KMS-11 (cell line): ENCODE measurements at regions not wholly inside any gene's neighbourhood (a gene's known extent, or its start where the extent isn't known, plus 50 kb on each side); places are given as distances from the start of the nearest gene placed in this dataset.

Source experiments
- H2AFZ ChIP-seq: fragments of 200-600 bp; sonication (generic); 2 replicates; pipeline ENCODE4 v1.6.1; 2016; ENCODE audit warnings: antibody characterized with exemption, mixed run types, low read depth
- H3K27ac ChIP-seq: fragments of 200-600 bp; sonication (generic); 2 replicates; pipeline ENCODE4 v1.6.1; 2016; ENCODE audit warnings: mild to moderate bottlenecking, mixed run types
- H3K27me3 ChIP-seq: fragments of 200-600 bp; sonication (generic); 2 replicates; pipeline ENCODE4 v1.6.1; 2017; ENCODE audit warnings: mild to moderate bottlenecking, low read depth, mixed run types, moderate library complexity; ENCODE audit not compliant: insufficient read depth
- H3K36me3 ChIP-seq: fragments of 200-600 bp; sonication (generic); 2 replicates; pipeline ENCODE4 v1.6.1; 2017; ENCODE audit warnings: mild to moderate bottlenecking, mixed run types; ENCODE audit not compliant: insufficient read depth
- H3K4me1 ChIP-seq: fragments of 200-600 bp; sonication (generic); 2 replicates; pipeline ENCODE4 v1.6.1; 2016; ENCODE audit warnings: mild to moderate bottlenecking, low read depth, mixed run types; ENCODE audit not compliant: poor library complexity, severe bottlenecking
- H3K4me2 ChIP-seq: fragments of 200-600 bp; sonication (generic); 2 replicates; pipeline ENCODE4 v1.7.0; 2016; ENCODE audit warnings: mild to moderate bottlenecking, mixed run types
- H3K4me3 ChIP-seq: fragments of 200-600 bp; sonication (generic); IDR thresholded peaks from 2 replicates; pipeline ENCODE4 v1.6.1; 2017; ENCODE audit warnings: low read depth, low read length, mixed read lengths; ENCODE audit not compliant: insufficient read depth
- H3K79me2 ChIP-seq: fragments of 200-600 bp; sonication (generic); 2 replicates; pipeline ENCODE4 v1.6.1; 2016; ENCODE audit warnings: low read depth, mixed run types; ENCODE audit not compliant: insufficient read depth
- H3K9ac ChIP-seq: fragments of 200-600 bp; sonication (generic); 2 replicates; pipeline ENCODE4 v1.6.1; 2016; ENCODE audit warnings: mild to moderate bottlenecking, mixed run types
- H4K20me1 ChIP-seq: fragments of 200-600 bp; sonication (generic); 2 replicates; pipeline ENCODE4 v1.6.1; 2016; ENCODE audit warnings: mild to moderate bottlenecking, mixed run types; ENCODE audit not compliant: insufficient read depth
- TF ChIP-seq, protein P1 (sequence below): fragments of 200-600 bp; sonication (generic); conservative IDR thresholded peaks from 2 replicates; pipeline ENCODE4 v1.6.1; 2017; ENCODE audit warnings: low read depth, mild to moderate bottlenecking, antibody characterized with exemption, low read length, moderate library complexity, mixed read lengths

- H3K79me2 ChIP-seq, result no peaks in the 10 kb centered on the region
- no peak overlapping the region for H2AFZ ChIP-seq
- H3K27me3 ChIP-seq, result no peaks in the 10 kb centered on the region
- H3K9ac ChIP-seq, result no peak overlapping the region
- no peaks in the 10 kb centered on the region for H3K36me3 ChIP-seq
- TF ChIP-seq, protein P1, sequence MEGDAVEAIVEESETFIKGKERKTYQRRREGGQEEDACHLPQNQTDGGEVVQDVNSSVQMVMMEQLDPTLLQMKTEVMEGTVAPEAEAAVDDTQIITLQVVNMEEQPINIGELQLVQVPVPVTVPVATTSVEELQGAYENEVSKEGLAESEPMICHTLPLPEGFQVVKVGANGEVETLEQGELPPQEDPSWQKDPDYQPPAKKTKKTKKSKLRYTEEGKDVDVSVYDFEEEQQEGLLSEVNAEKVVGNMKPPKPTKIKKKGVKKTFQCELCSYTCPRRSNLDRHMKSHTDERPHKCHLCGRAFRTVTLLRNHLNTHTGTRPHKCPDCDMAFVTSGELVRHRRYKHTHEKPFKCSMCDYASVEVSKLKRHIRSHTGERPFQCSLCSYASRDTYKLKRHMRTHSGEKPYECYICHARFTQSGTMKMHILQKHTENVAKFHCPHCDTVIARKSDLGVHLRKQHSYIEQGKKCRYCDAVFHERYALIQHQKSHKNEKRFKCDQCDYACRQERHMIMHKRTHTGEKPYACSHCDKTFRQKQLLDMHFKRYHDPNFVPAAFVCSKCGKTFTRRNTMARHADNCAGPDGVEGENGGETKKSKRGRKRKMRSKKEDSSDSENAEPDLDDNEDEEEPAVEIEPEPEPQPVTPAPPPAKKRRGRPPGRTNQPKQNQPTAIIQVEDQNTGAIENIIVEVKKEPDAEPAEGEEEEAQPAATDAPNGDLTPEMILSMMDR, result no peak
- H3K27ac ChIP-seq, result no peak overlapping the region
- no peak overlapping the region for H3K4me2 ChIP-seq
- H4K20me1 ChIP-seq, result no peaks in the 10 kb centered on the region
- no peak overlapping the region for H3K4me3 ChIP-seq
- H3K4me1 ChIP-seq, result peaks cover 7% of the 10 kb centered on the region
Observed at GRCh38 chr2:23306401-23306800, 78.6 kb upstream of the KLHL29 start.

GRCh38 chr2:23311186-23311585, 73.8 kb upstream of the KLHL29 start:
- Histone ChIP-seq H3K9ac (no peak overlapping the region), H3K36me3 (no peaks in the 10 kb centered on the region), H3K79me2 (no peaks in the 10 kb centered on the region), H3K4me3 (no peak overlapping the region), H3K4me2 (no peak overlapping the region), H4K20me1 (no peaks in the 10 kb centered on the region), H3K27ac (no peak overlapping the region), H3K4me1 (no peaks in the 10 kb centered on the region), H2AFZ (no peak overlapping the region), H3K27me3 (no peaks in the 10 kb centered on the region)
- TF ChIP-seq, protein P1, result no peak

GRCh38 chr2:23312996-23313606, 71.9 kb upstream of the KLHL29 start:
- Histone ChIP-seq H3K27ac (no peak overlapping the region), H3K27me3 (no peaks in the 10 kb centered on the region), H3K4me2 (no peak overlapping the region), H3K4me1 (no peaks in the 10 kb centered on the region), H3K4me3 (no peak overlapping the region), H2AFZ (no peak overlapping the region), H3K9ac (no peak overlapping the region), H3K79me2 (no peaks in the 10 kb centered on the region), H3K36me3 (no peaks in the 10 kb centered on the region), H4K20me1 (no peaks in the 10 kb centered on the region)
- TF ChIP-seq, protein P1, result peak; percentile 60

DNA sequence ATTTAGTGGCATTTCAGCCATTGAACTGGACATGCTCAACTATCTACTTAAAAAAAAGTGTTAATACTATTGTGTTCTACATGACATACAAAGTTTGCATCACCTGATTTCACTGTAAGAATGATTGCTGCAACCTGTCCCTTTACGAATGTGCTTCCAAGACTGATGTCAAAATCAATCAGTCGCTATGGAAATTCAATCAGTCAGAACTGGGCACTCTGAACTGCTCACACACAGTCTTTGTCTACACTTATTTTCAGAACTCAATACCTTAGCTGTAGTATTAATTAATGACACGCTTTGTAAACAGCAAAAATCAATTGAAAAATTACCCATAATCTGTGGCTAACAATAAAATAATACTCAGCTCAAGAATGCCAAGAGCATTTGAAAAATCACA, 70.3 kb upstream of the KLHL29 start:
- Histone ChIP-seq H3K27me3 (no peaks in the 10 kb centered on the region), H3K4me1 (no peaks in the 10 kb centered on the region), H3K36me3 (no peaks in the 10 kb centered on the region), H2AFZ (no peak overlapping the region), H4K20me1 (no peaks in the 10 kb centered on the region), H3K9ac (no peak overlapping the region), H3K79me2 (no peaks in the 10 kb centered on the region), H3K27ac (no peak overlapping the region), H3K4me3 (no peak overlapping the region), H3K4me2 (no peak overlapping the region)
- TF ChIP-seq, protein P1, result no peak
